Effector CD8-positive, alpha-beta T cell (primary cell): ENCODE measurements at regions not wholly inside any gene's neighbourhood (a gene's known extent, or its start where the extent isn't known, plus 50 kb on each side); places are given as distances from the start of the nearest gene placed in this dataset.

Experiments used
- DNase-seq: peaks from one replicate; lab custom pipeline; 2025; lab: John Stamatoyannopoulos, UW

DNA sequence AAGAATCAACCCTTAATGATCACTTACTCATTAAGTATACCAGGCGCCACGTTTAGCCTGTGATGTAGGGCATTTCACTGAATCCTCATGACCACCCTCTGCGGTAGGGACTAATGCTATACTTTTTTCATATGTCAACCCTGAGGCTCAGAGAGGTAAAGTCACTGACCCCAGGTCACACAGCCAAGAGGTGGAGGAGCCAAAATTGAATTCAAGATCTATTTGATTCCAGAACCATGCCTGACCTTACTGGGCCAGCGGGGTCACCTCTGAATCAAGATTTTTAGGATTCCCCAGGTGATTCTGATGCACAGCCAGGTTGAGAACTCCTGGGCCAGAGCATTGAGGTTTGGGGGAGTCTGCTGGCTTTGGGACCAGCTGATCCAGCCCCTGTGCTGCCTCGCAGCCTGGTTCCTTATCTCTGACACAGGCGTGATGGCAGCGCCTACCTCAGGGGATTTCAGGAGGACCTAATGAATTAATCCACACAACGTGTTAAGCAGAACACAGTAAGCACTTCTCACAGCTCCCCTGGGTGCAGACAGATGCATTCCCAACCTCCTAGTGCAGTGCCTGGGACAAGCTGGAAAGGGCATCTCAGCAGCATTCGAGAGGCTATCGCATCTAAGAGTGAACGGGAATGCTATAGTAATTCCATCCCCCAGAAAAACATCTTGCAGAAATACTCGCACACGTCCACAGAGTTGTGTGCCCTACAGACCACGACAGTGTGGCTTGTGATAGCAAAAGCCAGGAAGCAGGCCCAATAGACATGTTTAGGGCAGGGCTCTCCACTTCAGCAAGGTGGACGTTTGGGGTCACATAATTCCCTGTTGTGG is 101.4 kb upstream of the PTPN1 start:
- DNase-seq = no peak

DNA sequence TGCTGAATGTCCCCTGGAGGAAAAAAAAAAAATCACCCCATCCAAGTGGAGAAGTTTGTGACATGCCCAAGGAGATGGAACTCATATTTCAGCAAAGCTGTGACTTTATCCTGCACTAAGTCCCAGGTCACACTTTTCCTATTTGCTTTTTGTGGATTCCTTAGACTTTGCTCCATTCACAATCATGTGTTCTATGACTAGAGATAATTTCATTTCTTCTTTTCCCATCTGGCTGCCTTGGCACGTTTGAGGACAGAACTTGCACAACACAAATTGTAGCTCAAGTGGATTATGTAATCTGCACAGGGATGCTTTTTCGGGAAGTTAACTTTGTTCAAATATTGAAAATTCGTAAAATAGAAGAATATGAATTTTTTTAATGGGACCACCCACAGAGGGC is 100.7 kb upstream of the PTPN1 start:
- no peak for DNase-seq

DNA sequence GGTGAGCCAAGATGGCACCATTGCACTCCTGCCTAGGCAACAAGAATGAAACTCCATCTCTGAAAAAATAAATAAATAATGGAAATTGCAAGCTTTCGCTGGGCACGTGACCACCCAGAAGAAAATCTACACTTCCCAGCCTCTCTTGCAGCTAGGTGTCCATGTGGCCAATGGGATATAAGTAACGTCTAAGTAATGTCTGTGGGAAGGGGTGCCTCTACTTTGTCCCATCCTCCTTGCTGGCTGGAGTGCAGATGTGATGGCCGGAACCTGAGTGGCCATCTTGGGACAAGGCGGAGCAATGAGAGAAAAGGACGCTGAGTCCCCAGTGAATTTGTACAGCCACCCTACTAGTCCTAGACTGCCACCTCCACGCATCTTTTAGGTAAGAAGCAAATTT is 99.8 kb upstream of the PTPN1 start:
- DNase-seq = no peak

DNA sequence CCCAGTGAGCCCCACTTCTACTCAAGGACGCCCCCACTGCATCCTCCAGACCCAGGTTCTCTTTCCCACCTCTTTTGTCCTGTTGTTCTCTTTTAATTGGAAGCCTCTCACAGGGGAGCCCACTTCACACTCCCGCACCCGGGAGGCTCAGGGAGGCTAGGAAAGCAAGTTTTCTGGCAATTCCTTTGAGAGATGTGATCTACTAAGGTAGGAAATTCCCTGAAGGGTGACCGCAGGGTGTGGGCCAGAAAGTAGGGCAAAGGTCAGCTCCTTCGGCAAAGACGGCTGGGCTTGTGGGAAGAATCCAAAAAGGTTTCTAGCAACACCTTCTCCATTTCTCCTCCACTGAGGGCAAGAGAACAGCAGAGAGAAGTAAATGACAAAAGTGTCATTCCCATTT is 98.1 kb upstream of the PTPN1 start:
- no peak for DNase-seq

DNA sequence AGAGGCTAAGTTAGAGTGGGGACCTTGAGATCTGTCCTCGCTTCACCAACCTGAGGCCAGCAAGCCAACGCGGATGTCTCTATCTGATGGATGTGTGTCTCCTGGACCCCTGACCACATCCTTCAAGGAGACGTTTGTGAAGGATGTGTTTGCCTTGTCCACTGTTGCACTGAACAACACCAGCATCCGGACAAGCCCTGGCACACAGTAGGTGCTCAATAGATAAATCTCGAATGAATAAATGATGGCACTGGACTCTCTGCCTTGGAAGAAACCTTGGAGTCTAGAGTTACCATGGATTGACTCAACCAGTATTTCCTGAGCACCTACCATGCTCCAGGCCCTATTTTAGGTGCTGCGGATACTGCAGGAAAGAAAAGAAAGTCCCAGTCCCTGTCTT is 97.7 kb upstream of the PTPN1 start:
- DNase-seq = no peak

DNA sequence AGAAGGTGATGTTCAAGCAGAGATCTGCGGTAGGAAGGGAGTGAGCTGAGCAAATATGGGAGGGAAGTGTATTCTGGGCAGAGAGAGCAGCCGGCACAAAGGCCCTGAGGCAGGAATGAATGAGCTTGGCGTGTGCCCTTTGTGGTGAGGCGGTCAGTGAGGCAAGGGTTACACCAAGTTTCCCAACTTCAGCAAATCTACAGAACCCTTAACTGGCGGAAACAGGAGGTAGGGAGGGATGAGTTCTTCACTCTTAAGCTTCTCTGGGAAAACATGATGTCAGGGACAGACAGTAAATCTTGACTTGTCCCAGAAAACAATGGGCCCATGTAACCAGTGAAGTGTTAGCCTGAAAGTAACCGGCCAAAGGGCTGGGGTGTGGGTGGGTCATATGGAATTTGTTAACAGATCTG is 97.1 kb upstream of the PTPN1 start:
- DNase-seq = no peak

DNA sequence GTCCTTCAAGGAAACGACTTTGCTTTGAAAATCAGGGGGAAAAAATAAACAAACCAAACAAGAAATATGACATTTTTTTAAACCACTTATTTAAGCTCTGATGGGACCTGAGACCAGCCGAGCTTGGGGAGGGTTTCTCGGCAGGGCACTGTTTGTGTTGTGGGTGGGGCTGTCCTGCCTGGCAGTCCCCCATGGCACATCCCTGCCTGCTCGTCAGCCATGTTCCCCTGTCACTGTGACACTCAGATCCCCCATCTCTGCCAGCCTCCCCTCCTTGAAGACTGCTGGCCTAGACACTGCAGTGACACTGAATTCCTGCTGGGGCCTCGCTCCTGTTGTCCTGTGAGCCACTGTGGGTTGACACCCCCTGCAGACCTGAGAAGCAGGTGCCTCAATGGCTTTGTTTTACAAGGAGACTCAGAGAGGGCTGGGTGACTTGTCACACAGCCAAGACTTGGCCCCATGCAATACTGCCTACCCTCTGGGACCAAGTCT is 95.1 kb upstream of the PTPN1 start:
- DNase-seq = no peak

DNA sequence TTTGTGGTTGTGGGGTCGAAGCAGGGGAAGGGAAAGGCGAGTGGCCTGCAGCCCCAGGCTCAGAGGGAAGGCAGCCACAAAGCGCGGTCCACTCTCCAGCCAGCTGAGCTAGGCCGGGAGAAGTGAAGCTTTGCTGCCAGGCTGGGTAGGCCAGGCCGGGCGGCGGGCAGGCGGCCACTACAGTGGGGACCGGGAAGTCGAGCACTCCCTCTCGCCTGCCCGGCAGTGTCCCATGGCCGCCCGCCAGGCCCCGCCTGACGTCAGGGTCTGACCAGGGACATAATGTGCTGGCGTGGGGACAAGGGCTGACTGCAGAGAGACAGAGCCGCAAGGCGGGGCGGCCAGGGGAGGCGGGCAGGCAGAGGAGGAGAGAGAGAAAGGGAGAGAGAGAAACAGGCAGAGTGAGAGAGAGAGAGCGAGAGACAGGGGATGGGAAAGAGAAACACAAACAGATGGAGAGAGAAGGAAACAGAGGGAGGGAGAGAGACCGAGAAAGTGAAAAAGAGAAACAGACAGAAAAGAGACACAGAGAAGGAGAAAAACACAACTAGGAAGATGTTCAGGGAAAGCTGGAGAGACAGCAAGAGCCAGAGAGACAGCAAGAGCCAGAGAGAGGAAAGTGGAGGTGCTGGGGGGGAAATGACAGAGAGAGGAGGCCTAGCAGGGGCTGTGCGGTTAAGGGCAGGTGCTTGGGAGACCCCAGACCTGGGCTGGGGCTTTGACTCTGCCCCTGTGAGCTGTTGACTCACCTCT is 94.5 kb upstream of the PTPN1 start:
- DNase-seq = no peak

DNA sequence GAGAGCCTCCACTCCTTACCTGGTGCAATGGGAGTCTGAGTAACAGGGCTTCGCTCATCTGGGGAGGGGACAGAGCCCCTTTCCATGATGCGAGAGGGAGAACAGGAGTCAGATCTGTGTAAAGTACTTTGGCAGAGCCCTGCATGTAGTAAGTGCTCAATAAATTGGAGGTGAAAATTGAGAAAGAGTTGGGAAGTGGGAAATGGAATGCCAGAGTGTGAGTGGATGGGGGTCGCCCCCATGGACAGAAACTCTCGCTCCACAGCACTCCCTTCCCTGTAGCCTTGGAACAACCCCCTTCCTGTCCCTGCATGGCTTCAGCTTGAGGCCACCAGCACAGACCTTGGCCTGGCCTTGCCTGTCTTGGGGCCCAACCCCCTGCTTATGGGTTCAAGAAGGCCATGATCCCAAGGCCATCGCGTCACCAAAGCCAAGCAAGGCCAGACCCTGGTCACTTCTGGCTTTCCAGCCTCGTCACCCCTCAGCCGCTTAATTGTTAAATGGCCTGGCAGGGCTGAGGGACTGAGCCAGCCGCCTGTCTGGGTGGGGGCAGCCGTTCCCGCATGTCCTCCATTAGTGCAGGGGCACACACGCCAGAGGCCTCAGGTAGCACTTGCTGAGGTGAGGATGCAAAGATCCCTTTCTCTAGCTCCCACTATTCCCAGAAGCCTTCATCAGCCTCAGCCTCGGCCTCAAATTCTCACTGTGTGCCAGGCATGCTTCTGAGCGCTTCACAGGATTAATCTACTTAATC is 93.7 kb upstream of the PTPN1 start:
- DNase-seq = no peak

DNA sequence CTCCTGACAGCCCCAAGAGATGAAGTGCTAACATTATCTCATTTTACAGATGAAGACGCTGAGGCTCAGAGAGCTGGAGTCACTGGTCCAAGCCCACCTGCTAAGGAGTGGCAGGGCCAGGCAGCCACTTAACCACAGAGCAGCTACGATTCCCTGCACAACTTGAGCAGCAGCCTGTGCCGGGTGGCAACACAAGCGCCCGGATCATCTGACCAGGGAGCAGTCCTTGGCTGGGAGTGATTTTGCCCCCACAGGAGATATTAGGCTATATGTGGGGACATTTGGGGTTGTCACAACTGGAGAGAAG is 93.2 kb upstream of the PTPN1 start:
- DNase-seq = no peak

DNA sequence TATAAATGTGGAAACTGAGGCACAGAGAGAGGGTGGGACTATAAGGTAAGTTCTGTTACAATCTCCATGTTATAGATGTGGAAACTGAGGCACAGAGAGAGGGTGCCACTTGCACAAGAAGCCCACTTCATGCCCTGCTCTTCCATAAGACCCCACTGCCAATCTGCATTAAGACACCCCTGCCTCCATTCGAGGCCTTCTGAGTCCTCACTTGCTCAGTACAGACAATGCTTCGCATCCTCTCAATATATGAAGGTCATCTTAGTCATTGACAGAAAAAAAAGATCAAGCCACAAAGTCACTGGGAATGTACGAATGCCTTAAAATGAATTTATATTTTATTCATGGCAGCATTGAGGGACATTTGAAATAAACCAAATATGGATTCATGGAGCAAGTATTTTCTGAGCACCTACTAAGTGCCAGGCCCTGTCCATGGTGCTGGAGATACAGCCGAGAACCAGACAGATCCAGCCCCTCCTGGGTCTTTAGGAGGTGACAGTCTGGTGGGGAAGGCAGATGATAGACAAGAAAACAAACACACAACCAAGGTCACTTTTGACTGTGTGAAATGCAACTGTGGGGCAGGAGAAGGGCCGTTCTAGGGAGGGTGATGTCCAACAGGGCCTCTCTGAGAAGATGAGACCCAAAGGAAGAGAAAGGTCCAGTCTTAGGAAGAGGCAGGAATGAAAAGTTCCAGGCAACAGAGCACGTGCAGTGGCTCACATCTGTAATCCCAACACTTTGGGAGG is 92.5 kb upstream of the PTPN1 start:
- DNase-seq = no peak

DNA sequence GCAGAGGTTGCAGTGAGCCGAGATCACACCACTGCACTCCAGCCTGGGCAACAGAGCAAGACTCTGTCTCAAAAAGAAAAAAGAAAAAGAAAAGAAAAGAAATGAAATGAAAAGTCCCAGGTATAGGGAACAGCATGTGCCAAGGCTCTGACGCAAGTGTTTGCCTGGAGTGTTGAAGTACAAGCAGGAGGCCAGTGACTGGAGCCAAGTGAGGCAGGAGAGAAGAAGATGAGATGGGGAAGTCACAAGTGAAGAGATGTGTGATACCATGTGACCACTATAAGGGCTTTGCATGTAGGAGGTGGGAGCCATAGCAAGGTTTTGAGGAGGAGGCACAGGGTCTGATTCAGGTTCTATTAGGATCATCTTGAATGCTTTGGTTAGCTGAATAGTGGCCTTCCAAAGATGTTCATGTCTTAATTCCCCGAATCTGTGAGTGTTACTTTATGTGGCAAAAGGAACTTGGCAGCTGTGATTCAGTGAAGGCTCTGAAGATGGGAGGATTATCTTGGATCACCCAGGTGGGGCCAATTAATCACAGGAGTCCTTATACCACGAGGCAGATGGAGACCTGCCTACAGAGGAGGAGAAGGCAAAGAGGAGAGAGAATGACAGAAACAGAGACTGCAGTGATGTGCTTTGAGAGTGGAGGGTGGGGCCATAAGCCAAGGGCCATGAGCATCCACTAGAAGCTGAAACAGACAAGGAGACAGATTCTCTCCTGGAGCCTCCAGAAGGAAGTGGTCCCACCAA is 91.1 kb upstream of the PTPN1 start:
- no peak for DNase-seq

DNA sequence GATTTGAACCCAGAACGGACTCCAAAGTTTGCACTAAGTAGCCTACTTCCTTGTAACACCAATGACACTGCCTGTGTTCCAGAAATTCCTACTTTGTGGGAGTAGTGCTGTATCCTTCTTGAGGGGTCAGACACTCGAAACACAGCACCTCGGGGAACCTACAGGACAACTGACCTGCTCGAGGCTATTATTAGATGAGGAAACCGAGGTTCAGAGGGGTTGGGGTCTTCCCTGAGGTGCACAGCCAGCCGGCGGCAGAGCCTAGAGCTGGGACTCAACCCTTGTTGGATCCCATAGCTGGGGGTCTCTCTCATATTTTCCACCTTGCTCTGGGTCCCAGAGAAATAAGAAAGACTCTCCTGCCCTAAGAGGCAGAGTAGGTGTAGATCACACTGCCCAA is 89.8 kb upstream of the PTPN1 start:
- no peak for DNase-seq

DNA sequence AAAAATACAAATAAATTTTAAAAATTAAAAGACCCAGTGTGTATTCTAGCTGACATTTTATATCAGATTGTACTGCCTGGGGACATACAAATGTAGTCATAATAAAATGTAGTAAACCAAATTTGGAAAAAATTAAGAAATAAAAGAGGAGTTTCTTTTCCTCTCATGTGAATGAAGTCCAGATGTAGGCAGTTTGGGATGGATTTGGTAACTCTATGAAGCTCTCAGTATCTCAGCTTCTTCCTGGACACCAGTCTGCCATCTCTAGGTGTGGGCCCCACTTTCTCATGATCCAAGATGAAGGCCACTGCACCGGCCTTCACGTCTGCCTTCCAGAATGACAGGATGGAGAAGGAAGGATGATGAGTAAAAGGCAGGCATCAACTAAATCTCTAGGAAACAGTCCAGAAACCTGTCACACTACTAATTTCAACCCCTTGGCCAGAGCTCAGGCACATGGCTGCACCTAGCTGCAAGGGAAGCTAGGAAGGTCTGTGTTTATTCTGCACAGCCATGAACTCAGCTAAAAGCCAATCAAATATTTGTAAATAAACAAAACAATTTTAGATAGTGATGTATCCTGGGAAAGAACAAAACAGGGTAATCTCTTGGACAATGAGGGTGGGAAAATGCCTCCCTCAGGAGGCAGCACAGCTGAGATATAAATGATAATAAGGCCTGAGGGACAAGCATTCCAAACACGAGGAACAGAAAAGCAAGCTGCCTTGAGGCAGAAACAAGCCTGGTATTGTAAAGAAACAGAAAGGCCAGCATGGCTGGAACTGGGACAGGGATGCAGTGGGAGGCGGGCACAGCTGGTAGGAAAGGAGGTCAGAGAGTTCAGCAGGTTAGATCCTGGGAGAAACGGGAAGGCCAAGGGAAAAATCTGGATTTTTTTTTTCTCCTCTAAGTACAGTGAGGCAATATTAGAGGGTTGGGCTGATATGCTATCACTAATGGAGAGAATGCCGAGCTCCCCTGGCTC is 88.5 kb upstream of the PTPN1 start:
- no peak for DNase-seq

DNA sequence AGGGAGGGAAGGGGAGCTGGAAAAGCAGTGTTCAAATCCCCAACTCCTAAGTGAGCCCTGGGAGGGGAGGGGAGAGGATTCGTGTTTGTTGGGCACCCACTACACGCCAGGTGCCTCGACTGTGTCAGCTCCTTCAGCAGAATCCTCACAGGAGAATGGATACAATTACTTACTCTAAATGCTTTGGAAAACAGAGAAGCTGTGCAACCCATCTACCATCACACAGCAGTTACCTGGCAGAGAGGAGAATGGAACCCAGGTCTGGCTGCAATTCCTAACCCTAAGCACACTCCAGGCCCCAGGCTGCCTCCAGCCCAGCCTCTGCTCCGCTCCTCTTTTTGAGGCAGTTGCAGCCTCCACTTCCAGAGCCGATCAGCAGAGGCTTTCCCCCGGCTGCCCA is 86.4 kb upstream of the PTPN1 start:
- no peak for DNase-seq

DNA sequence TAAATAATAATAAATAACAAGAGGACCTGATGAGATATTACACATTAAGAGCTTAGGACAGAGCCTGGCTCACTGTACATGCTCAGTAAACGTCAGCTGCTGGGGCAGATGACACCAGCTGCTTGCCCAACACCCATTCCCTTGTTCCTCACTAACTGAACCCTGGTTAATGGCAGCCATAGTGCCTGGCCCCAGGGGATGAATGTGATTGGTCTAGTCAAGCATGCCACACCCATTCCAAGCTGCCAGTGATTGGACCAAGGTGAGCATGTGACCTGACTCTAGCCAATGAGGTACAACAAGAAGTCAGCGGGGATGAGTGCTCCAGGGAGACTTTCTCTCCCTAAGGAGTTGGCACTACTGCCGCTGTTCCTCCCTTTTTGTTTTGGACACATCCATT is 85.1 kb upstream of the PTPN1 start:
- DNase-seq = no peak

DNA sequence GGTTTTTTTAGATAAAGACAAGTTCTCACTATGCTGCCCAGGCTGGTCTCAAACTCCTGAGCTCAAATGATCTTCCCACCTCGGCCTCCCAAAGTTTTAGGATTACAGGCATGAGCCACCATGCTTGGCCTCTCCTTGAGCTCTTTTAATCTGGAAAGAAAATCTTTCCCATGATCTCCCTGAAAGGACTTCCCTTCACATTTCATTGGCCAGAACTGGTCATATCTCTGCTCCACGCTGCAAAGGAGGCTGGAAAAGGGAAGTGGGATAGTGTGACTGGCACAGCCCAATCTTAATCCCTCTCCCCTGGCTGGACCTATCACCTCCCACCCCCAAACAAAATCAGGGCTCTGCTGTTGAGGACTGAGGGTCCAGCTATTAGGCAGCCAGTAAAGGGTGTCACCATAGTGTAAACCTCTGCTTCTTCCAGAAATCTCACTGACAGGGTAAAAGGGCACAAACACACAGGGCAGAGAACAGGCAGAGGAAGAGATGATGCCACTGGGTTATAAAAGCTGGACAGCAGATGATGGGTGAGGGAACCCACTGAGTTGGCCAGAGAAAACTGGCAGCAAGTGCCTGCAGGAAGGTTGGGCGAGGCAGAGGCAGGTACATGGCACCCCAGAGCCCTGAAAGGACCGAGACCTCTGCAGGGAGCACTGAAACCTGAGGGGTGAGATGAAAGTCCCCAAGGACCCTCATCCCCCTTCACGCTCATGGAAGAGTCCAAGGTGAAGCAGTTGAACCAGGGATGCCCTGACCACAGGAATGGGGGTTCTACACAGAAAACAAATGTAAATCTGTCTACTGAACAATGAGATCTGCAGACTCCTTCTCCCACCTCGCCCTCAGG is 83.1 kb upstream of the PTPN1 start:
- no peak for DNase-seq

DNA sequence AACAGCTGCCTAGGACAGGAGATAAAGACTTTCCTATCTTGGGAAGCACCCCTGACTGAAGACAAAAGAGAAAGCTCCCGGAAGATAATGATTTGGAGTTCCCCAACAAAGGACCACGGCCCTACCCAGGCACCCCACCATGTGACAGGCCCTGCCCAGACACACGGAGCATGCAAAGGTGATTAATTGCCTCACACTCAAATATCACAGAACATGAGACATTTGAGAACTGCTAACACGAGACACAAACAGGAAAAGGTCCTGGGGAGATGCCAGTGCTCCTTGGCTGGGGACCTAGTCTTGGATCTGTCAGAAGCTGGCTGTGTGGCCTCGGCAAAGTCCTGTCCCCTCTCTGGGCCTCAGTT is 82.5 kb upstream of the PTPN1 start:
- DNase-seq = no peak
